HepG2 (cell line): ENCODE measurements at regions not wholly inside any gene's neighbourhood (a gene's known extent, or its start where the extent isn't known, plus 50 kb on each side); places are given as distances from the start of the nearest gene placed in this dataset.

ENCODE experiments used
- ATAC-seq: fragments of 200-7000 bp; cut with Tn5 transposase; 3 replicates; pipeline ENCODE4 v1.9.1; 2020; ENCODE audit warnings: mild to moderate bottlenecking, moderate library complexity
- BruUV-seq: library from RNA; stranded (reverse); fragments of 400-500 nt; replicated peaks from 2 replicates; lab custom pipeline; 2021; lab: Mats Ljungman, UMichigan
- CTCF ChIA-PET: fragments of 300-600 bp; formaldehyde crosslinking; extraction: SDS; loops from one replicate; lab custom pipeline; 2021; ENCODE audit warnings: low total read pairs, inconsistent platforms, low intra/inter-chr PET ratio; lab: Yijun Ruan, JAX
- POLR2A ChIA-PET: fragments of 350-600 bp; sonication (Branson Sonifier 250); formaldehyde crosslinking; loops from one replicate; lab custom pipeline; 2020; ENCODE audit warnings: antibody characterized with exemption, inconsistent platforms; lab: Yijun Ruan, JAX
- DNase-seq: peaks from one replicate; pipeline ENCODE4 v3.0.0-alpha.2; 2015; ENCODE audit warnings: low spot score
- FAIRE-seq: peaks from 3 replicates; lab custom pipeline; 2011; peaks lifted over from hg19 to GRCh38; lab: Jason Lieb, UNC
- H2AFZ ChIP-seq: one replicate; pipeline ENCODE4 v1.6.1; 2011; ENCODE audit warnings: low read length, inconsistent platforms
- H3K27ac ChIP-seq: fragments of 300-600 bp; 3 replicates; pipeline ENCODE4 v1.8.0; 2011; ENCODE audit warnings: mixed run types, mild to moderate bottlenecking, mixed read lengths, low read length, inconsistent platforms; ENCODE audit not compliant: insufficient read depth; ENCODE audit errors: extremely low read length
- H3K27me3 ChIP-seq, 2 experiments: fragments of 200-600 bp in 1 of 2; 2 replicates in 1 of 2; 3 replicates in 1 of 2; pipeline versions ENCODE4 v1.6.0 to v1.8.0; 2011; ENCODE audit warnings: low read length in 2 of 2, mild to moderate bottlenecking in 2 of 2, moderate library complexity in 2 of 2, inconsistent platforms in 1 of 2; ENCODE audit not compliant: insufficient read depth in 2 of 2, control insufficient read depth in 1 of 2
- H3K36me3 ChIP-seq, 2 experiments: fragments of 200-600 bp in 1 of 2; replicated peaks in 1 of 2; 2 replicates in 1 of 2; 3 replicates in 1 of 2; pipeline versions ENCODE4 v1.5.1 to v1.8.0; 2011; ENCODE audit warnings: low read length in 2 of 2, inconsistent platforms in 1 of 2; ENCODE audit not compliant: insufficient read depth in 2 of 2, control insufficient read depth in 1 of 2
- H3K4me1 ChIP-seq: 2 replicates; pipeline ENCODE4 v1.5.1; 2012; ENCODE audit warnings: low read length, inconsistent platforms; ENCODE audit not compliant: insufficient read depth
- H3K4me2 ChIP-seq: 2 replicates; pipeline ENCODE4 v1.6.0; 2011; ENCODE audit warnings: low read depth, low read length, inconsistent platforms
- H3K4me3 ChIP-seq, 3 experiments: fragments of 200-600 bp in 1 of 3; sonication (generic), shearing (Covaris generic) in 1 of 3; replicated peaks in 1 of 3; 2 replicates each; pipeline ENCODE4 v1.5.1; 2011 to 2016; ENCODE audit warnings: low read length in 3 of 3, inconsistent platforms in 2 of 3, low read depth in 2 of 3, mild to moderate bottlenecking in 2 of 3, control low read depth in 1 of 3, mixed read lengths in 1 of 3; ENCODE audit not compliant: insufficient read depth in 1 of 3
- H3K79me2 ChIP-seq: one replicate; pipeline ENCODE4 v1.6.1; 2011; ENCODE audit warnings: low read length, inconsistent platforms; ENCODE audit not compliant: insufficient read depth
- H3K9ac ChIP-seq: 2 replicates; pipeline ENCODE4 v1.6.0; 2011; ENCODE audit warnings: mild to moderate bottlenecking, low read depth, low read length, inconsistent platforms; ENCODE audit not compliant: insufficient read depth
- H3K9me3 ChIP-seq: 2 replicates; pipeline ENCODE4 v1.5.1; 2012; ENCODE audit warnings: mild to moderate bottlenecking, low read length
- H4K20me1 ChIP-seq: 2 replicates; pipeline ENCODE4 v1.6.0; 2011; ENCODE audit warnings: inconsistent platforms, mild to moderate bottlenecking, low read length, moderate library complexity; ENCODE audit not compliant: insufficient read depth
- ATAD3A ChIP-seq: sonication (generic); formaldehyde crosslinking; IDR thresholded peaks from 2 replicates; pipeline ENCODE4 v1.4.0; 2020; ENCODE audit warnings: missing genetic modification reagents
- MXD4 ChIP-seq: IDR thresholded peaks from 2 replicates; pipeline ENCODE4 v1.6.1; 2016; ENCODE audit warnings: mild to moderate bottlenecking, missing biosample characterization, missing genetic modification reagents
- RNF2 ChIP-seq: fragments of 450-650 bp; conservative IDR thresholded peaks from 2 replicates; pipeline ENCODE4 v1.6.1; 2016; ENCODE audit warnings: low read depth
- SP2 ChIP-seq: sonication (generic); formaldehyde crosslinking; IDR thresholded peaks from 2 replicates; pipeline ENCODE4 v1.5.1; 2020; ENCODE audit warnings: mild to moderate bottlenecking, missing genetic modification reagents
- ZMYM4 ChIP-seq: sonication (generic); formaldehyde crosslinking; IDR thresholded peaks from 2 replicates; pipeline ENCODE4 v1.8.1; 2023; ENCODE audit warnings: mild to moderate bottlenecking, missing genetic modification reagents
- ZNF101 ChIP-seq: sonication (generic); formaldehyde crosslinking; IDR thresholded peaks from 2 replicates; pipeline ENCODE4 v1.4.0; 2020; ENCODE audit warnings: mild to moderate bottlenecking, low read depth, missing genetic modification reagents, borderline replicate concordance
- ZNF136 ChIP-seq: sonication (generic); formaldehyde crosslinking; IDR thresholded peaks from 2 replicates; pipeline ENCODE4 v1.8.1; 2022; ENCODE audit warnings: low read depth, mild to moderate bottlenecking, moderate library complexity, missing genetic modification reagents
- ZNF143 ChIP-seq: sonication (generic); formaldehyde crosslinking; IDR thresholded peaks from 2 replicates; pipeline ENCODE4 v1.4.0; 2020; ENCODE audit warnings: missing genetic modification reagents
- ZNF232 ChIP-seq: sonication (generic); formaldehyde crosslinking; IDR thresholded peaks from 2 replicates; pipeline ENCODE4 v1.4.0; 2020; ENCODE audit warnings: missing genetic modification reagents, borderline replicate concordance
- ZNF468 ChIP-seq: sonication (generic); formaldehyde crosslinking; IDR thresholded peaks from 2 replicates; pipeline ENCODE4 v1.8.0; 2022; ENCODE audit warnings: mild to moderate bottlenecking, moderate library complexity, missing genetic modification reagents
- ZNF841 ChIP-seq: sonication (generic); formaldehyde crosslinking; IDR thresholded peaks from 2 replicates; pipeline ENCODE4 v1.8.1; 2023; ENCODE audit warnings: missing genetic modification reagents, borderline replicate concordance
- WGBS: methylation state at CpG from one replicate; pipeline ENCODE4 v1.1.6; 2017; ENCODE audit warnings: low lambda C conversion rate; 5-methylcytosine and 5-hydroxymethylcytosine counted together
- in situ Hi-C: cut with HindIII; loops from 2 replicates; pipeline ENCODE4 v1.10.0; 2017; ENCODE audit warnings: low pct_unique_long_range_greater_than_20kb; ENCODE audit not compliant: extremely low pct_ligation_motif_present
- intact Hi-C: fragments of 100-400 bp; cut with micrococcal nuclease; formaldehyde crosslinking; loops from one replicate; pipeline ENCODE4 v1.10.0; 2022; ENCODE audit not compliant: unreplicated experiment
- TF ChIP-seq, protein P1 (sequence below), 2 experiments: sonication (generic) in 1 of 2; formaldehyde crosslinking in 1 of 2; IDR thresholded peaks; 2 replicates each; pipeline versions ENCODE4 v1.4.0 to v1.6.1; 2016 to 2020; ENCODE audit warnings: borderline replicate concordance in 1 of 2, low read depth in 1 of 2, mild to moderate bottlenecking in 1 of 2, missing genetic modification reagents in 1 of 2
- TF ChIP-seq, protein P2 (sequence below): sonication (generic); formaldehyde crosslinking; IDR thresholded peaks from 2 replicates; pipeline ENCODE4 v1.8.0; 2022; ENCODE audit warnings: missing genetic modification reagents, mild to moderate bottlenecking, borderline replicate concordance
- TF ChIP-seq, protein P3 (sequence below): sonication (generic); formaldehyde crosslinking; IDR thresholded peaks from 2 replicates; pipeline ENCODE4 v1.5.1; 2020; ENCODE audit warnings: missing genetic modification reagents, mild to moderate bottlenecking, borderline replicate concordance
- TF ChIP-seq, protein P4 (sequence below): IDR thresholded peaks from 2 replicates; pipeline ENCODE4 v1.4.0; 2020; ENCODE audit warnings: mild to moderate bottlenecking, missing genetic modification reagents

DNA sequence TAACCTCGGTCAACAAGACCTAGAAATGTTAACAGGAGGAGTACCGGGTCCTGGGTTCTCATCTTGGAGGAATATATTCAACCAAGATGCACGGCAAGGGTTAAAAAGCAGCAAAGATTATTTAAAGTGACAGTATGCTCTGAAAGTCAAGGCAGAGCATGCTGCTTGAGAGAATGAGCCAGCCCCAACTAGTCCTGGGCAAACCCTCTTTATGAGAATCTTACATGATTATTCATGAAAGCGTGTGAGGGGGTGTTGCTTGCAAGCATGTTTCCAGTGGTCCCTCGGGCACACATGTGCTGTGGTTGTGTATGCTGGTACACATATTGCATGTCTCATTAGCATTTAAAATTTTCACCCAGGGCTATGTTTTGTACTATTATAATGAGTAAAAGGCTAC, 1445.6 kb downstream of the SI start:
- H3K9ac ChIP-seq: no peak overlapping the region
- no peak overlapping the region for H3K4me3 ChIP-seq
- H3K27me3 ChIP-seq: no peaks in the 10 kb centered on the region
- no peak overlapping the region for H3K27ac ChIP-seq
- H3K4me2 ChIP-seq: no peak overlapping the region
- no peaks in the 10 kb centered on the region for H3K4me1 ChIP-seq
- ChIA-PET POLR2A (no interaction called here), CTCF (no interaction called here)
- DNase-seq (no peak), FAIRE-seq (no peak), ATAC-seq (no peak)
- no peaks in the 10 kb centered on the region for H3K79me2 ChIP-seq
- no peaks in the 10 kb centered on the region for H3K36me3 ChIP-seq
- intact Hi-C loops: no loop called here
- BruUV-seq: no TSS peak
- no peaks in the 10 kb centered on the region for H4K20me1 ChIP-seq
- under 1% methylated on average over 5 of the region's 5 CpGs for WGBS
- in situ Hi-C loops: no loop called here
- no peak overlapping the region for H2AFZ ChIP-seq
- no peaks in the 10 kb centered on the region for H3K9me3 ChIP-seq
- TF ChIP-seq ZNF136 (CRISPR knock-in tag) (no peak), ZNF468 (CRISPR knock-in tag) (no peak), SP2 (CRISPR knock-in tag) (no peak), ZNF841 (CRISPR knock-in tag) (no peak), ZNF143 (CRISPR knock-in tag) (no peak), ZNF232 (CRISPR knock-in tag) (no peak), ZNF101 (CRISPR knock-in tag) (no peak), RNF2 (no peak), ATAD3A (no peak), ZMYM4 (CRISPR knock-in tag) (no peak), MXD4 (CRISPR knock-in tag) (no peak)
- TF ChIP-seq, protein P1, sequence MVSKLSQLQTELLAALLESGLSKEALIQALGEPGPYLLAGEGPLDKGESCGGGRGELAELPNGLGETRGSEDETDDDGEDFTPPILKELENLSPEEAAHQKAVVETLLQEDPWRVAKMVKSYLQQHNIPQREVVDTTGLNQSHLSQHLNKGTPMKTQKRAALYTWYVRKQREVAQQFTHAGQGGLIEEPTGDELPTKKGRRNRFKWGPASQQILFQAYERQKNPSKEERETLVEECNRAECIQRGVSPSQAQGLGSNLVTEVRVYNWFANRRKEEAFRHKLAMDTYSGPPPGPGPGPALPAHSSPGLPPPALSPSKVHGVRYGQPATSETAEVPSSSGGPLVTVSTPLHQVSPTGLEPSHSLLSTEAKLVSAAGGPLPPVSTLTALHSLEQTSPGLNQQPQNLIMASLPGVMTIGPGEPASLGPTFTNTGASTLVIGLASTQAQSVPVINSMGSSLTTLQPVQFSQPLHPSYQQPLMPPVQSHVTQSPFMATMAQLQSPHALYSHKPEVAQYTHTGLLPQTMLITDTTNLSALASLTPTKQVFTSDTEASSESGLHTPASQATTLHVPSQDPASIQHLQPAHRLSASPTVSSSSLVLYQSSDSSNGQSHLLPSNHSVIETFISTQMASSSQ (IDR thresholded peaks at IDR 0.05; ENCODE audit: low read depth): no peak
- TF ChIP-seq, protein P1 (CRISPR knock-in tag; IDR thresholded peaks at IDR 0.05; ENCODE audit: borderline replicate concordance): no peak
- TF ChIP-seq, protein P2, sequence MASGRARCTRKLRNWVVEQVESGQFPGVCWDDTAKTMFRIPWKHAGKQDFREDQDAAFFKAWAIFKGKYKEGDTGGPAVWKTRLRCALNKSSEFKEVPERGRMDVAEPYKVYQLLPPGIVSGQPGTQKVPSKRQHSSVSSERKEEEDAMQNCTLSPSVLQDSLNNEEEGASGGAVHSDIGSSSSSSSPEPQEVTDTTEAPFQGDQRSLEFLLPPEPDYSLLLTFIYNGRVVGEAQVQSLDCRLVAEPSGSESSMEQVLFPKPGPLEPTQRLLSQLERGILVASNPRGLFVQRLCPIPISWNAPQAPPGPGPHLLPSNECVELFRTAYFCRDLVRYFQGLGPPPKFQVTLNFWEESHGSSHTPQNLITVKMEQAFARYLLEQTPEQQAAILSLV: no peak
- TF ChIP-seq, protein P3, sequence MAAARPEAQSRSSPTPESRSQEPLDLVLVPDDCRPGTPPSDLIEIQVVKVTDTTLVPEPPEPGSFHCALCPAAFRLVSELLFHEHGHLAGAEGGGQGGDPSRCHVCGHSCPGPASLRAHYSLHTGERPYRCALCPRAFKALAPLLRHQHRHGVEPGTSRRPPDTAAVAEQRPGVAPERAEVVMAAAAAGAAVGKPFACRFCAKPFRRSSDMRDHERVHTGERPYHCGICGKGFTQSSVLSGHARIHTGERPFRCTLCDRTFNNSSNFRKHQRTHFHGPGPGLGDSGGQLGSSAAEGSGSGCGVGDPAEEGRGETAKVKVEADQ (CRISPR knock-in tag): no peak
- TF ChIP-seq, protein P4, sequence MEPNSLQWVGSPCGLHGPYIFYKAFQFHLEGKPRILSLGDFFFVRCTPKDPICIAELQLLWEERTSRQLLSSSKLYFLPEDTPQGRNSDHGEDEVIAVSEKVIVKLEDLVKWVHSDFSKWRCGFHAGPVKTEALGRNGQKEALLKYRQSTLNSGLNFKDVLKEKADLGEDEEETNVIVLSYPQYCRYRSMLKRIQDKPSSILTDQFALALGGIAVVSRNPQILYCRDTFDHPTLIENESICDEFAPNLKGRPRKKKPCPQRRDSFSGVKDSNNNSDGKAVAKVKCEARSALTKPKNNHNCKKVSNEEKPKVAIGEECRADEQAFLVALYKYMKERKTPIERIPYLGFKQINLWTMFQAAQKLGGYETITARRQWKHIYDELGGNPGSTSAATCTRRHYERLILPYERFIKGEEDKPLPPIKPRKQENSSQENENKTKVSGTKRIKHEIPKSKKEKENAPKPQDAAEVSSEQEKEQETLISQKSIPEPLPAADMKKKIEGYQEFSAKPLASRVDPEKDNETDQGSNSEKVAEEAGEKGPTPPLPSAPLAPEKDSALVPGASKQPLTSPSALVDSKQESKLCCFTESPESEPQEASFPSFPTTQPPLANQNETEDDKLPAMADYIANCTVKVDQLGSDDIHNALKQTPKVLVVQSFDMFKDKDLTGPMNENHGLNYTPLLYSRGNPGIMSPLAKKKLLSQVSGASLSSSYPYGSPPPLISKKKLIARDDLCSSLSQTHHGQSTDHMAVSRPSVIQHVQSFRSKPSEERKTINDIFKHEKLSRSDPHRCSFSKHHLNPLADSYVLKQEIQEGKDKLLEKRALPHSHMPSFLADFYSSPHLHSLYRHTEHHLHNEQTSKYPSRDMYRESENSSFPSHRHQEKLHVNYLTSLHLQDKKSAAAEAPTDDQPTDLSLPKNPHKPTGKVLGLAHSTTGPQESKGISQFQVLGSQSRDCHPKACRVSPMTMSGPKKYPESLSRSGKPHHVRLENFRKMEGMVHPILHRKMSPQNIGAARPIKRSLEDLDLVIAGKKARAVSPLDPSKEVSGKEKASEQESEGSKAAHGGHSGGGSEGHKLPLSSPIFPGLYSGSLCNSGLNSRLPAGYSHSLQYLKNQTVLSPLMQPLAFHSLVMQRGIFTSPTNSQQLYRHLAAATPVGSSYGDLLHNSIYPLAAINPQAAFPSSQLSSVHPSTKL (CRISPR knock-in tag): no peak
